Nucleus accumbens (tissue), 56 donors: ENCODE measurements at regions not wholly inside any gene's neighbourhood (a gene's known extent, or its start where the extent isn't known, plus 50 kb on each side); places are given as distances from the start of the nearest gene placed in this dataset.
"Not testable (repeated sequence)": the region's sequence is repeated elsewhere in the genome, so short reads cannot be mapped to it uniquely, and the experiment has no call there.

Experiments
- DNase-seq, 56 donors: peaks; one replicate each; lab custom pipeline; 2025; lab: John Stamatoyannopoulos, UW

GRCh38 chr6:5898563-5898962, 108.2 kb downstream of the NRN1 start:
- DNase-seq = no peak

DNA sequence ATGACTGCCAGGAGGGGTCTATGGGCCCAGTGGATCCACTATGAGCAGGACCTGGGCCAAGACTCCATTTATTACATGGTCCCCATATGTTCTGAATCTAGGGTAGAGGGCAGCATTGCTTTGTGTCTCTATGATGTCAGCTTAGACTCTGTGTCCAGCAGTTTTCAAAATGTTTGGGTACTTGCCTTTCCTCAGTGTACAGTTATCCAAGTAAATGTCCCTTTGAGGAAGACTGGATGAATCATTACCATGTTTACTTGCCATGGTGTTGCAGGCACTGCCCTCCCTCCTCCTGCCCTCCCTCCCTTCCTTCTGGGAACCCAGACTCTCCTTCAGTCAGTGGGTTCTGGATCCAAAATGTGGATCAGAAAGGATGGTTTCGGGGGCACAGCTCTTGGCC, 108.6 kb downstream of the NRN1 start:
- no peak for DNase-seq

GRCh38 chr6:5896476-5897200, 110.1 kb downstream of the NRN1 start:
- DNase-seq = no peak

GRCh38 chr6:5894357-5894756, 112.4 kb downstream of the NRN1 start:
- no peak for DNase-seq

DNA sequence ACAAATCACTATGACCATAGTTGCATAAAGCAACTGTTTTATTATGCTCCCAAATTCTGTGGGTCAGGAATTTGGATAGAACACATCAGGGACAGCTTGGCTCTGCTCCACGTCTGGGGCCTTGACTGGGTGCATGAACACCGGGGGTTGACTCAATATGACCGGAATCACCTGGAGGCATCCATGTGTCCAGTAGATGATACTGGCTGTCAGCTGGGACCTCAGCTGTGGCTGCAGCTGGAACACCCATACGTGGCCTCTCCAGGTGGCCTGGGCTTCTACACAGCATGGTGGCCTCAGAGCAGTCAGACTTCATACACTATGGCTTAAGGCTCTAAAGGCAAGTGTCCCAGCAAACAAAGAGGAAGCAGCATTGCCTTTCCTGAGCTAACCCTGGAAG, 113.4 kb downstream of the NRN1 start:
- no peak for DNase-seq

GRCh38 chr6:5892669-5893068, 114.1 kb downstream of the NRN1 start:
- DNase-seq = no peak

- DNase-seq = no peak
These were observed 127.9 kb downstream of the NRN1 start for GRCh38 chr6:5878792-5879191.

GRCh38 chr6:5876076-5876475, 130.6 kb downstream of the NRN1 start:
- no peak for DNase-seq

DNA sequence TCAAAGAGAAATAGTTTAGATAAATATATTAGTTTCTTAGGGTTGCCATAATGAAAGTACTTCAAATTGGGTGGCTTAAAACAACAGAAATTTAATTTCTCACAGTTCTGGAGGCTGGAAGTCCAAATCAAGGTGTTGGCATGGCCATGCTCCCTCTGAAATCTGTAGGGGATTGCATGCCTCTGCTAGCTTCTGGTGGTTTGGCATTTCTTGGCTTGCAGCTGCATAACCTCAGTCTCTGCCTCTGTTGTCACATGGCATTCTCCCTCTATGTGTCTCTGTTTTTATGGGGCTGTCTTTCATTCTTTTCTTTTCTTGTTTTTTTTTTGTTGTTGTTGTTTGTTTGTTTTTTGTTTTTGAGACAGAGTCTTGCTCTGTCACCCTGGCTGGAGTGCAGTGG, 132.7 kb downstream of the NRN1 start:
- DNase-seq = not testable (repeated sequence)

DNA sequence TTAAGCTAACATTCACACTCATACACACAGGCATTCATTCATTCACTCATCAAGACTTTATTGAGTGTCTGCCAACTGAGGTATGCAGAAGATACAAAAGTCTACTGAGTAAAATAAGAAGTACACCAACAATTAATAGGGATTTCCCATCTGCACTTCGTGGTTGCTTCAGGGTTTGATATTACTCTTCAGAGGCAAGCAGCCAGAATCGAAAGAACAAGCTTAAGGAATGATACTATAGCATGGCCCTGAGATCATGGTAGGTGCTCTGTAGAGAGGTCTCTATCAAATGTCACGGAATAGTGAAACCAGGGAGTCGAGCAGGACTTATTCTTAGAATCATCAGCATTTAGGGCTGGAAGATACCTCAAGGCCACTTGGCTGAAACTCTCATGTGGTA, 135.4 kb downstream of the NRN1 start:
- DNase-seq = no peak

DNA sequence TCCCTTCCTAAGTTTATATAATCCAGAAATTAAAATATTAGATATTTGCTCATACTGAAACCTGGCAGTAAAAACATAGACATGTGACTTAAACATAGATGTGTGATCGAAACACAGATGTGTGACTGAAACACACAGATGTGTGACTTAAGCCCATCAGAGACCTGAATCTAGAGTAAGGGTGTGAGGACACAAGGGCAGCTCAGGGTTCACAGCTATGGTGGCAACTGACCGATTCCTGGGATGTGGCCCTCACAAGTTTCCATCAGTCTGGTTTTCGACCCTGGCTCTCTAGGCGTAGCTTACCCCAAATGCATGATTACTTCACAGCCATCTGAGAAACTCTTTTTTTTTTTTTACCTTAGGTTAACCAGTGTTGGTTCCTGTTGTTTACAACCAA, 137.0 kb downstream of the NRN1 start:
- no peak for DNase-seq

DNA sequence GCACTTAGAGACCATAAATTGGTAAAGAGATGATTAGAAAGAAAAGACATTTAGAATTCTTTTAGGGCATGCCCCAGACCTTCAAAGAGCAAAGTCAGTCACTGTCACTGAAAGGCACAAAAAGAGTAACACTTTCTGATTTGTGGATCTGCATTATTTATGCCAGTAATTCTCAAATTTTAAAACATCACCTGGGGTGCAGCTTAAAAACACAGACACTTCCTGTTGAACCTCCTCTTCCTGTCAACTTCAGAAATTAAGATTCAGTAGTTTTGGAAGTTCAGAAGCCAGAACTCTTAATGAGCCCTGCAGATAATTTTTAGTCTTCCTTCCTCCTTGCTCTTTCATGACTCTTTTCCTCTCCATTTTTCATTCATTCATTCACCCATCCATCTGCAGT, 137.5 kb downstream of the NRN1 start:
- no peak for DNase-seq

DNA sequence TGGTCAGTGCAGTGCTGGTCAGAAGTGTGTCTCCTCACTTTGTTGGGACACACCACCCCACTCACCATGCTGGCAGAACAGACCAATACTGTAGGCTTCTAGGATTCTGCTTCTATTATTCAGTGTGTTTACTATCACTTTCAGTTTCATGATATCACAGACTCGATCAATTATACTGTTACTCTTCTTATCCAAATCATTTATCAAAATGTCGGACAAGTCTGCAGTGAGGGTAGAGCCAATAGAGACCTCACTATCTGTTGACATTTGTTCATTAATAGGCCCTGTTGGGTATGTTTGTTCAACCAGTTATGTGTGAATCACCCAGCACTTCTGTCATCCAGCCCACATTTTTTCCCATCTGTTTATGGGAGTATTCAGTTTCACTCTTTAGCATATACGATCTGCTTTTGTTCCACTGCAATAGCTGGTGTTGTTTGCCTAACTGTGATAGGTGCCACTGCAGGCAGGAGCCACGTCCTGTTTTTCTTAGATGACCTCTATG, 140.1 kb downstream of the NRN1 start:
- DNase-seq = no peak

- no peak for DNase-seq
These were observed 141.2 kb downstream of the NRN1 start for GRCh38 chr6:5865506-5866031.

GRCh38 chr6:5860849-5861248, 145.9 kb downstream of the NRN1 start:
- DNase-seq = no peak

GRCh38 chr6:5855787-5856470, 150.8 kb downstream of the NRN1 start:
- no peak for DNase-seq

DNA sequence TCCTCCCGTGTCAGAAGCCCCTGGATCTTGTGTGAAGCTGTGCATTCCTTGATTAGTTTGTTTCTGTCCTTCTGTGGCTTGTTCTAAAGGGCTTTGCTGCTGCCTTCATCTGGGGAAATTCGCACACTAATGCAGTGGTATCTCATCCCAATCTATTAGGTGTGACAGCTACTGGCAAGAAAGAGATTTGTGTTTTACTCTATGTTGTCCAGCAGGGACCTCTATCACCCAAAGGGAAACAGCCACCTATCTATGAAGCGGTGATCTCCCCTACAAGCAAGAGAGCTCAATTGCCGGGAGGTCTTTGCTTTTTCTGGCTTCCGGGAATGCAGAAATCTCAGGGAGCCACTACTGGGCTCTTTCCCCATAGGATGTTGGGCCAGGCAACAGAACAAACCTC, 151.8 kb downstream of the NRN1 start:
- no peak for DNase-seq

GRCh38 chr6:5851261-5851757, 155.4 kb downstream of the NRN1 start:
- peak in 50 of 56 donors; percentile 7 to 91 (median 59) for DNase-seq

GRCh38 chr6:5850848-5851255, 155.9 kb downstream of the NRN1 start:
- DNase-seq = no peak

- no peak for DNase-seq
These were observed 159.8 kb downstream of the NRN1 start for GRCh38 chr6:5846889-5847288.

GRCh38 chr6:5846335-5846734, 160.4 kb downstream of the NRN1 start:
- no peak for DNase-seq

DNA sequence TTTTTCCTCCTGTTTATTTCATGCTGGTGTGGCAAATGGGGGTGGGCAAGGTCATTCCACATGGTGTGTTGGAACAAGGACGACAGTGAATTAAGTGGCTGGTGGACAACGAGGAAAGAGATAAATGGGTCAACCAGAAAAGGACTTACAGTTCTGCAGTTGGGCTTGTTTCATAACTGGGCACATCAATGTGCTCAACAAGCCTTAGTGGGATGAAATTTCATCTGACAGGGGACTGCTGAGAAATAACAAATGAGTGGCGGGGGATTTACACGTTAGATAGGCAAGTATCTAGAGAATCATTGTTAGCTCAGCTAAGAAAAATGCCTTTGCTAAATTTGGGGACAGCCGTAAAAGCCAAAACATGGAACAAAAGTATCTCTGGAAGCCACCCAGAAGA, 163.6 kb downstream of the NRN1 start:
- no peak for DNase-seq
